HCEC 1CT (cell line): ENCODE measurements at regions not wholly inside any gene's neighbourhood (a gene's known extent, or its start where the extent isn't known, plus 50 kb on each side); places are given as distances from the start of the nearest gene placed in this dataset.

ENCODE experiments used
- DNase-seq: peaks from one replicate; pipeline ENCODE4 v3.0.0-alpha.2; 2017

GRCh38 chr5:18141222-18141621 lies 507.0 kb downstream of the TAF11L14 start:
- no peak for DNase-seq

DNA sequence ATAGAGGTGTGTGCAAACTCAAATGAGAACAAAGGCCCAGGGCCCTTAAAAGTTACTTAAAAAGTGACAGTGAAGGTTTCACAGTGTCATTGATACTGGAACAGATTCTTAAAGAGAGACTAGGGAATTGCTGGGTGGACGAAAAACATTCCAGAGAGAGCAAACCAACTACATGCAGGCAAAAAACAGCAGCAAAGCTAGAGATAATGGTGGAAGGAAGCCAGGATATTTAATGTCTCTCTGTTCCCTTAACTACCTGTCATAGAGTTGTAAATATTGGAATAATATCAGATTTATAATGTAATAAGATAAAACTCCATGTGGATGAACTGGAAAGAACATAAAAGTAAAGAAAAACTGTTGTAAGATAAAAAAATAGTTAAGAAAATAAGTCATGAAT lies 508.6 kb downstream of the TAF11L14 start:
- no peak for DNase-seq

DNA sequence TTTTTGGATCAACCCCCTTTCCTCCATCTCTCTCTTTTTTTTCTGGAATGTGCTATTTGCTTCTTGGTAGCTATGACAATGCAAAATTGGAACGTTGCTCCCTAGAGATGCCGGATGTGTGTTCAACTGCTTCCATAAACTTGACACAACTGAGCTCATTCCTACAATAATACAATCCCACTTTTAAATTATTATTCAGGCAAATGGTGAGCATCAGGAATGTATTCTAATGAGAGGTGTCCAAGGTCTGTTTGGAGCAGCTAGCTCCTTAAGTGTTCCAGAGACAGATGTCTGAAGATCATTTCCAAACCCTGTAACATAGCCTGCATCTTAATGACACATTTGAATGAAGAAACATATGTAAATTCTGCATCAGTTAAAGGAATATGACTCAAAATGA lies 518.4 kb downstream of the TAF11L14 start:
- no peak for DNase-seq

DNA sequence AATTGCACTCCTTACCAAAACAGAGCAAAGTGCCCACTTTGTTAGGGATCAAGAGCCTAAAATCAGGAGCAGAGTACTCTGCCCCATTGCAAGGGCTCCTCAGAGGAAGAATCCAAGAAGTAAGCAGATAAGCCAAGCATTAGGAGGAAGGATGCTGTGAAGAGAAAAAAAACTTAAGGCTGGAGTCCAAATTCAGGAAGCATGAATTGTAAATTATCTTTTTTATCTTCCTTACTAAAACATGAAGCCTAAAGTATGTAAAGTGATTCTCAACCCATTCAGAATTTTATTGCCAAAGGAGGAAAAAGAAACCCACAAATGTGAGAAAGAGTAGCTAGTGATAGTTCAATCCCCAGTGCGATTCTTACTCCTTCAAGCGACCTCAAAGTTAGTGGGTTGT lies 523.9 kb downstream of the TAF11L14 start:
- no peak for DNase-seq

- DNase-seq: no peak
Measured at GRCh38 chr5:18159331-18159730, 525.1 kb downstream of the TAF11L14 start.

GRCh38 chr5:18171684-18172083 lies 537.4 kb downstream of the TAF11L14 start:
- DNase-seq: no peak

DNA sequence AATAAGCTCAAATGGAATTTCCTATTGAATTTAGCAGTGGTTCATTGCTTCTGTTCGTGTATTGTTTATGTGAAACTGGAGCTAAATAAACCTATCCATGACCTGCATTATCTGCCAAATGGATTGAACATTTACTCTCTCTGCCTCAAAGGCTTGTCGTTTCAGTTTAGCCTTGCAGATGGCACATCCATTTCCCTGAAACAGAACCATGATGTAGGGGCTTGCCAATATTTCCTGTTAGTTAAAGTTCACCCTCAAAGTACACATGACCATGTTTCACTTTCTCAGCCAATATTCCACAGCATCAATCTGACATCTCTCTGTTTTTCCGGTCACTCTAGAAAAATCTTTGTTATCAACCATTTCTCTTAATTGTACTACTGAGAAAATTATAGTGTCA lies 545.3 kb downstream of the TAF11L14 start:
- no peak for DNase-seq

DNA sequence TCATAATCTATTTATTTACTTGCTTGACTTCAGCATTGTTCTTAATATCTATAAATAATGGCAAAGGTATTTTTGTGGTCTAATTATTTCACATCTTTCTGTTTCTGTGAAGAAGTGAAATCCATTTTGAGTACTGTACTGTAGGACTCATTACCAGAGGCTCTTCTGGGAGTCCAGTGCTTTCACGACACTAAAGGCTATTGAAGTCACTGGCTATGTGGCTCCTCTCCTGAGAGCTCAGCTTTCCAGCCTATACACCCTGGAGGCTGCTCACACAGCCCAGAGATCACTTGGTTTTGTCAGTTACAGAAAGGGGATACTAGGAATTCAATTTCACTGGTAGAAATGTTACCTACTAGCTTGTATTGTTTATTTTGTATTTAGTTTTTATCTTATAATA lies 547.3 kb downstream of the TAF11L14 start:
- no peak for DNase-seq

DNA sequence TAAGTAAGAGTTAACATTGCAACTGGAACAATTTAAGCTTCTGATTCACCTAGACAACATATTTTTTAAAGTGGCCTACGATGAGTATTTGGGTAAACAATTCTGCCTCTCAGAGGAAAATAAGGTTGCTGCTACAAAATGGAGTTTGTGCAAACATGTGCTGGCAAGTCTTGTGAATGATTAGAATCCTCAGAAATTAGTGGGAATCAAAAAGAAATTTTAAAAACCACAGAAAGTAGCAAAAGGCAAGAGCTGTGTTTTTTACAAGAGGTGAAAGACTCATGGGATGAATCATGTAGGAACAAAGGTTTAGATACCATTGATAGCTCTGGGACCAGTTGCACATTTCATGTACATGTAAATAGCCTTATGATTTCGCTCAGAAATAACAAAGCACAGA lies 561.6 kb downstream of the TAF11L14 start:
- DNase-seq: no peak

GRCh38 chr5:18197734-18198133 lies 563.5 kb downstream of the TAF11L14 start:
- DNase-seq: no peak

DNA sequence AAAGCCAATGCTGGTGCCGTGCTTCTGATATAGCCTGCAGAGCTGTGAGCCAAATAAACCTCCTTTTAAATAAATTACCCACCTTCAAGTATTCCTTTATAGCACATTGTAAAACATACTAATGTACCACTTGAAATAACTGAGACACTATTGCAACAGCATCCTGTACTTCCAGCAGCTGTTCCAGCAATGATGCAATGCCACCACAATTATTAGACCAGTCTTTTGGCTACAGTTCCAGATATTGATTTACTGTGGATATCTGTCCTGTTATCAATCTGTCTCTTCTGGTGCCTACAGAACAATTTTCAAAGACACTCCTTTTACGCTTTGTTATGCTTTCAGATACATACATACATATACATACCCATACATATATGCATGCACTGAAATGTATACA lies 567.9 kb downstream of the TAF11L14 start:
- no peak for DNase-seq

- no peak for DNase-seq
Measured at GRCh38 chr5:18203296-18203695, 569.0 kb downstream of the TAF11L14 start.

DNA sequence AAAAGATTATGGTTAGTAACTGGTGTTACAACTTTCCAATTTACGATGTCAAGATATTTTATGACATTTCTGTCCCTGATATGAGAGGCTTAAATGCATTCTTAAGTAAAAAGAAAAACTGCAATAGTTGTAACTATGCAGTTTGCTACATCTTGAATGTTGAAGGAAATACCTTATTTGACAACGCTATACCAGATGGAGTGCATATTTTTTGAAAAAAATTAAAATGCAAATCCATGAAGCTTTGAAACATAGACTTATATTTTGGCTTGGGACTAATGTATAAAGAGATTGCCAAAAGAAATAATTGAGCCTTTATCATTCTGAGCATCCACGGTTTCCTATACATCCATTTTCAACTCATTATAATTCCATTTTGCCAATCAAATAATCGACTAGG lies 579.4 kb downstream of the TAF11L14 start:
- DNase-seq: no peak

- no peak for DNase-seq
Measured at GRCh38 chr5:18216016-18216415, 581.8 kb downstream of the TAF11L14 start.

DNA sequence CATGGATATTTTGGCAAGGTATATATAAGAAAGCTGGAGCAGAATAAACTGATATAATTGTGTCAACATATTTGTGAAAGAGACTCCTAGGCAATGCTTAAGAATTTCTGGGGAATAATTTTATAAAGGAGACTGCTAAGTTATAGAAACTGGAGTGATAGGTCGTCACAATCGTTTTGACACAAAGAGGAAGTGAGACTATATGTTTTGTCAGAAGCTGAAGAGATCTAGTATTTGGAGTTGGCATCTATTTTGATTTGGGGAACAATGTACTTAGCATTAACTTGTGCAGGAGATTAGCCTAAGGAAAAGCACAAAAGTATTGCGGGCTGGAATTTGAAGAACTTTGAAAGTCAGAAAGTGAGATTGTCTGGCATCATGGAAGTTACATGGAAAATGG lies 582.5 kb downstream of the TAF11L14 start:
- DNase-seq: no peak

GRCh38 chr5:18219241-18219640 lies 585.0 kb downstream of the TAF11L14 start:
- no peak for DNase-seq

- DNase-seq: no peak
Measured at GRCh38 chr5:18220631-18221030, 586.4 kb downstream of the TAF11L14 start.

- DNase-seq: no peak
Measured at GRCh38 chr5:18236386-18236785, 602.1 kb downstream of the TAF11L14 start.

DNA sequence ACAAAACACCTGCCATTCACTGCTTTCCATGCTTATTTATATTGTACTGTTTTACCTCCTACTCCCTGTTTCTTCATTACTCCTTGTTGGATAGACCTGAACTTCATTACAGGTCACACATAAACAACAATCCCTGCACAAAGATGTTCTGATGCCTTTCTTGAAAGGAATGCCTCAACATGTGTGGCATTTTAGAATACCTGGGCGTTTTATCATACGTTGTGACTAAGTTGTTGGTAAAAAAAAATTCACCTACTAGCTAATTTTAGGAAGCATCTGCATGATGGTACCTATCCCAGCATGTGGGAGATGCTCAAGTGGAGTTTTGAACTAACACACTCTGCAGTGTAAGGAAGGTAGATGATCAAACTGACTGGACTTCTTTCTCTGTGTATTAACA lies 604.1 kb downstream of the TAF11L14 start:
- DNase-seq: no peak

GRCh38 chr5:18240971-18241370 lies 606.7 kb downstream of the TAF11L14 start:
- no peak for DNase-seq

DNA sequence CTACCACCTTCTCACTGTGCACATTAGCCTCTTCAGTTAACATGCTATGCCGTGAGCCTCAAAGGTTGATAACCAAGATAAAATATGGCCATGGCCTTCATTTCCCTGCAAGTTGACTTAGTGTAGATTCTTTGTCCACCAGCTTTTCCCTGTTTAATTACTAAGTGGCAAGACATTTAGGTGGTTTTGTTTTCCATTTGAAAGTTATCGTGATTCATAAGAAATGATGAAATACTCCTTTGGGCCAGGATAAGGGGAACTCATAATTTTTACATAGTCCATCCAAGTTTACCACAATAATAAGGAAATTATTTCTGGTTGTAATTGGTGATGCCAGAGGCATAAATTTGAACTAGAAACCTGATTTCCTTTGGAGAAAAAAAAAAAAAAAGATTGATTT lies 609.6 kb downstream of the TAF11L14 start:
- DNase-seq: no peak

GRCh38 chr5:18244309-18244708 lies 610.0 kb downstream of the TAF11L14 start:
- no peak for DNase-seq

- no peak for DNase-seq
Measured at GRCh38 chr5:18252559-18252958, 618.3 kb downstream of the TAF11L14 start.

GRCh38 chr5:18264126-18264882 lies 630.0 kb downstream of the TAF11L14 start:
- no peak for DNase-seq

- DNase-seq: no peak
Measured at GRCh38 chr5:18270635-18271338, 636.5 kb downstream of the TAF11L14 start.
